ENCODE measurements at regions not wholly inside any gene's neighbourhood (a gene's known extent, or its start where the extent isn't known, plus 50 kb on each side); places are given as distances from the start of the nearest gene placed in this dataset.

GRCh38 chr2:6650311-6650710 lies 215.4 kb downstream of the CMPK2 start (continued):
- no peak for TF ChIP-seq CTCF (IDR thresholded peaks at IDR 0.05; ENCODE audit: control extremely low read depth in 1 of 3, insufficient read depth in 1 of 3, low read depth in 1 of 3, low read length in 3 of 3)
- no peak for TF ChIP-seq ZNF274 (IDR thresholded peaks at IDR 0.05; ENCODE audit: borderline replicate concordance, extremely low read depth, low read length)
- TF ChIP-seq EP300 (IDR thresholded peaks at IDR 0.05; ENCODE audit: borderline replicate concordance in 1 of 2, low read depth in 2 of 2, low read length in 2 of 2) = no peak
- TF ChIP-seq CBX5 (IDR thresholded peaks at IDR 0.05; ENCODE audit: low read depth, low read length) = no peak

All from H1 (cell line).